Pancreas (tissue), 10 donors: ENCODE measurements at regions not wholly inside any gene's neighbourhood (a gene's known extent, or its start where the extent isn't known, plus 50 kb on each side); places are given as distances from the start of the nearest gene placed in this dataset.

Experiments
- ATAC-seq, 4 donors: fragments of 200-7000 bp; cut with Tn5 transposase; one replicate each; pipeline versions ENCODE4 v1.8.0 to v1.9.1; 2020; ENCODE audit warnings: mild to moderate bottlenecking in 4 of 4, moderate library complexity in 4 of 4
- DNase-seq, 6 donors: peaks; one replicate each; pipeline ENCODE4 v3.0.0-alpha.2; 2020
- FAIRE-seq: peaks from 2 replicates; lab custom pipeline; 2012; peaks lifted over from hg19 to GRCh38; lab: Jason Lieb, UNC
- H3K27ac ChIP-seq, 4 donors: fragments of 200-600 bp; sonication (generic); 1 replicate in 3 of 4; 2 replicates in 1 of 4; pipeline versions ENCODE4 v1.5.0 to v1.8.0; 2020
- H3K27me3 ChIP-seq, 4 donors: fragments of 200-600 bp; one replicate each; pipeline ENCODE4 v1.8.0; 2021
- H3K36me3 ChIP-seq, 3 donors: fragments of 200-600 bp; sonication (generic) in 1 of 3; one replicate each; pipeline versions ENCODE4 v1.5.0 to v1.8.0; 2020 to 2021
- H3K4me1 ChIP-seq, 3 donors: fragments of 200-600 bp; one replicate each; pipeline ENCODE4 v1.8.0; 2021
- H3K4me3 ChIP-seq, 4 donors: fragments of 200-600 bp; sonication (generic) in 2 of 4; one replicate each; pipeline versions ENCODE4 v1.5.0 to v1.8.0; 2020 to 2021
- H3K9me3 ChIP-seq, 4 donors: fragments of 200-600 bp; one replicate each; pipeline ENCODE4 v1.8.0; 2021
- CTCF ChIP-seq, 4 donors: fragments of 200-600 bp; sonication (generic) in 3 of 4; IDR thresholded peaks; one replicate each; pipeline versions ENCODE4 v1.5.0 to v1.8.0; 2021; ENCODE audit warnings: antibody characterized with exemption in 4 of 4
- WGBS, 2 donors: extraction: QIAGEN DNeasy Blood & Tissue Kit; methylation state at CpG; one replicate each; pipeline ENCODE4 v1.1.7; 2013; 5-methylcytosine and 5-hydroxymethylcytosine counted together
- intact Hi-C, 3 donors: fragments of 100-400 bp; cut with DNase I; formaldehyde crosslinking; loops; one replicate each; pipeline versions ENCODE4 v1.11.1 to v1.14.2; 2022
- donor health status: healthy with polysubstance abuse.
- donor health status: DM: no; HTN: no; CAD: no; lungs with moderate emphysema.
- donor health status: DM: no; HTN: no; CAD: no.
- donor health status: control.
- donor health status: control.
- donor health status: Bipolar disorder and iron deficiency.
- donor health status: DM: yes; HTN: yes; CAD: no.
- donor health status: DM: no; HTN: no; CAD: no.
- donor health status: DM: no; HTN: no; CAD: no.
- donor health status: DM: yes; HTN: yes; CAD: no.

- ATAC-seq, result no peak
- no peak for TF ChIP-seq CTCF (IDR thresholded peaks at IDR 0.05)
- Histone ChIP-seq H3K36me3 (no peaks in the 10 kb centered on the region), H3K9me3 (no peaks in the 10 kb centered on the region), H3K27ac (no peak overlapping the region), H3K4me3 (no peak overlapping the region), H3K4me1 (no peaks in the 10 kb centered on the region), H3K27me3 (no peaks in the 10 kb centered on the region)
- DNase-seq, result no peak
- FAIRE-seq, result no peak
- WGBS, 2 donors, result 54 to 58% methylated on average over 7 of the region's 7 CpGs
- intact Hi-C loops, result no loop called here
These were observed 51.6 kb upstream of the KCND3 start for GRCh38 chr1:112040891-112041740.

- Histone ChIP-seq H3K9me3 (no peaks in the 10 kb centered on the region), H3K4me3 (no peak overlapping the region), H3K4me1 (no peaks in the 10 kb centered on the region), H3K36me3 (no peaks in the 10 kb centered on the region), H3K27ac (no peak overlapping the region), H3K27me3 (no peaks in the 10 kb centered on the region)
- FAIRE-seq, result no peak
- no peak for DNase-seq
- no peak for TF ChIP-seq CTCF (IDR thresholded peaks at IDR 0.05)
- intact Hi-C loops, result no loop called here
- ATAC-seq, result no peak
These were observed 54.4 kb upstream of the KCND3 start for GRCh38 chr1:112043901-112044300.

GRCh38 chr1:112044745-112045144 lies 55.3 kb upstream of the KCND3 start:
- no peak for TF ChIP-seq CTCF (IDR thresholded peaks at IDR 0.05)
- Histone ChIP-seq H3K27me3 (no peaks in the 10 kb centered on the region), H3K9me3 (no peaks in the 10 kb centered on the region), H3K4me3 (no peak overlapping the region), H3K36me3 (no peaks in the 10 kb centered on the region), H3K4me1 (no peaks in the 10 kb centered on the region), H3K27ac (no peak overlapping the region)
- no peak for DNase-seq
- 61 to 64% methylated on average over 3 of the region's 3 CpGs for WGBS, 2 donors
- no peak for FAIRE-seq
- no peak for ATAC-seq
- intact Hi-C loops, result no loop called here

GRCh38 chr1:112046630-112047029 lies 57.2 kb upstream of the KCND3 start:
- ATAC-seq (no peak), FAIRE-seq (no peak), DNase-seq (no peak)
- no peak overlapping the region for H3K27ac ChIP-seq
- WGBS, 2 donors, result 52 to 89% methylated on average over 2 of the region's 2 CpGs
- no peaks in the 10 kb centered on the region for H3K27me3 ChIP-seq
- H3K4me1 ChIP-seq, result no peaks in the 10 kb centered on the region
- H3K4me3 ChIP-seq, result no peak overlapping the region
- intact Hi-C loops, result no loop called here
- H3K9me3 ChIP-seq, result no peaks in the 10 kb centered on the region
- H3K36me3 ChIP-seq, result no peaks in the 10 kb centered on the region
- no peak for TF ChIP-seq CTCF (IDR thresholded peaks at IDR 0.05)

GRCh38 chr1:112048421-112048820 lies 59.0 kb upstream of the KCND3 start:
- no peaks in the 10 kb centered on the region for H3K27me3 ChIP-seq
- intact Hi-C loops, result no loop called here
- DNase-seq, result no peak
- WGBS, 2 donors, result 84 to 89% methylated on average over 1 of the region's 1 CpG
- H3K9me3 ChIP-seq, result no peaks in the 10 kb centered on the region
- ATAC-seq, result no peak
- H3K4me3 ChIP-seq, result no peak overlapping the region
- no peaks in the 10 kb centered on the region for H3K4me1 ChIP-seq
- no peaks in the 10 kb centered on the region for H3K36me3 ChIP-seq
- TF ChIP-seq CTCF (IDR thresholded peaks at IDR 0.05), result no peak
- FAIRE-seq, result no peak
- H3K27ac ChIP-seq, result no peak overlapping the region
